GM12878 (cell line): ENCODE measurements at regions not wholly inside any gene's neighbourhood (a gene's known extent, or its start where the extent isn't known, plus 50 kb on each side); places are given as distances from the start of the nearest gene placed in this dataset.
"Not testable (repeated sequence)": the region's sequence is repeated elsewhere in the genome, so short reads cannot be mapped to it uniquely, and the experiment has no call there.

ENCODE experiments used
- ATAC-seq: fragments of 200-7000 bp; cut with Tn5 transposase; 3 replicates; pipeline ENCODE4 v1.9.1; 2020; ENCODE audit warnings: mild to moderate bottlenecking, moderate library complexity
- BruUV-seq: library from RNA; stranded (reverse); fragments of 400-500 nt; replicated peaks from 2 replicates; lab custom pipeline; 2021; lab: Mats Ljungman, UMichigan
- CTCF ChIA-PET: fragments of 300-600 bp; sonication (Branson Sonifier 250); formaldehyde crosslinking; extraction: SDS; loops from one replicate; lab custom pipeline; 2021; ENCODE audit warnings: inconsistent platforms; lab: Yijun Ruan, JAX
- POLR2A ChIA-PET: fragments of 350-600 bp; formaldehyde crosslinking; extraction: SDS; loops from one replicate; lab custom pipeline; 2021; ENCODE audit warnings: inconsistent platforms; lab: Charles Lee
- RAD21 ChIA-PET: fragments of 300-600 bp; sonication (Branson Sonifier 250); formaldehyde crosslinking; loops from one replicate; lab custom pipeline; 2023; ENCODE audit warnings: antibody characterized with exemption; ENCODE audit not compliant: unreplicated experiment; lab: Charles Lee
- SMC1A ChIA-PET: fragments of 300-600 bp; sonication (Branson Sonifier 250); formaldehyde crosslinking; loops from one replicate; lab custom pipeline; 2023; ENCODE audit not compliant: unreplicated experiment, uncharacterized antibody; lab: Charles Lee
- DNase-seq: peaks from one replicate; pipeline ENCODE4 v3.0.0-alpha.2; 2011; ENCODE audit warnings: low read depth, low spot score
- FAIRE-seq: peaks from 3 replicates; lab custom pipeline; 2011; peaks lifted over from hg19 to GRCh38; lab: Jason Lieb, UNC
- H2AFZ ChIP-seq: 2 replicates; pipeline ENCODE4 v1.6.0; 2011; ENCODE audit warnings: low read depth, low read length, control low read depth; ENCODE audit not compliant: control insufficient read depth
- H3K27ac ChIP-seq: 2 replicates; pipeline ENCODE4 v1.5.1; 2011; ENCODE audit warnings: control low read depth; ENCODE audit not compliant: control insufficient read depth, insufficient read depth
- H3K27me3 ChIP-seq, 2 experiments: replicated peaks in 1 of 2; 2 replicates each; pipeline versions ENCODE4 v1.6.0 to v1.6.1; 2011; ENCODE audit warnings: low read length in 1 of 2; ENCODE audit not compliant: control insufficient read depth in 2 of 2, insufficient read depth in 2 of 2
- H3K36me3 ChIP-seq, 2 experiments: 2 replicates each; pipeline ENCODE4 v1.5.1; 2011; ENCODE audit warnings: low read length in 1 of 2; ENCODE audit not compliant: control insufficient read depth in 2 of 2, insufficient read depth in 2 of 2
- H3K4me1 ChIP-seq: 2 replicates; pipeline ENCODE4 v1.6.1; 2011; ENCODE audit warnings: mild to moderate bottlenecking, low read length, moderate library complexity, mixed read lengths; ENCODE audit not compliant: control insufficient read depth, insufficient read depth
- H3K4me2 ChIP-seq: 2 replicates; pipeline ENCODE4 v1.6.0; 2011; ENCODE audit warnings: control low read depth; ENCODE audit not compliant: control insufficient read depth, insufficient read depth
- H3K4me3 ChIP-seq: fragments of 200-600 bp; sonication (generic); 2 replicates; pipeline ENCODE4 v1.5.1; 2016
- H3K79me2 ChIP-seq: 2 replicates; pipeline ENCODE4 v1.6.0; 2011; ENCODE audit warnings: low read length; ENCODE audit not compliant: control insufficient read depth, insufficient read depth
- H3K9ac ChIP-seq: 2 replicates; pipeline ENCODE4 v1.8.0; 2011; ENCODE audit warnings: low read length, control low read depth, mixed read lengths; ENCODE audit not compliant: control insufficient read depth, insufficient read depth
- H3K9me3 ChIP-seq: replicated peaks from 3 replicates; pipeline ENCODE4 v1.5.1; 2011; ENCODE audit warnings: mild to moderate bottlenecking, low read length; ENCODE audit not compliant: control insufficient read depth, insufficient read depth
- H4K20me1 ChIP-seq: 2 replicates; pipeline ENCODE4 v1.6.0; 2011; ENCODE audit not compliant: control insufficient read depth, insufficient read depth
- CEBPB ChIP-seq, 2 experiments: fragments of 150-350 bp in 1 of 2; IDR thresholded peaks; 2 replicates each; pipeline ENCODE4 v1.6.1; 2012 to 2014; ENCODE audit warnings: low read depth in 2 of 2, low read length in 2 of 2, borderline replicate concordance in 1 of 2, inconsistent platforms in 1 of 2
- GABPA ChIP-seq: IDR thresholded peaks from 2 replicates; pipeline ENCODE4 v1.6.1; 2014; ENCODE audit warnings: antibody characterized with exemption, low read depth, mild to moderate bottlenecking, inconsistent platforms
- IRF4 ChIP-seq: IDR thresholded peaks from 2 replicates; pipeline ENCODE4 v1.6.1; 2011; ENCODE audit warnings: low read depth, low read length
- NR2C2 ChIP-seq: IDR thresholded peaks from 2 replicates; pipeline ENCODE4 v1.6.1; 2011; ENCODE audit warnings: borderline replicate concordance, low read depth; ENCODE audit not compliant: control insufficient read depth, insufficient read length
- ZBTB11 ChIP-seq: fragments of 450-650 bp; formaldehyde crosslinking; IDR thresholded peaks from 2 replicates; pipeline ENCODE4 v1.5.0; 2022; ENCODE audit warnings: mild to moderate bottlenecking, missing genetic modification characterization
- WGBS: methylation state at CpG from one replicate; pipeline ENCODE4 v1.1.6; 2016; ENCODE audit warnings: low lambda C conversion rate; ENCODE audit not compliant: insufficient replicate concordance, insufficient coverage; ENCODE audit errors: missing lambda C conversion rate; 5-methylcytosine and 5-hydroxymethylcytosine counted together
- in situ Hi-C: fragments of 300-500 bp; cut with MboI; formaldehyde crosslinking; loops from 9 replicates; pipeline ENCODE4 v1.14.3; 2018; ENCODE audit warnings: mixed read lengths
- intact Hi-C: fragments of 100-400 bp; cut with micrococcal nuclease; formaldehyde crosslinking; loops from one replicate; pipeline ENCODE4 v1.14.2; 2022; ENCODE audit not compliant: unreplicated experiment
- TF ChIP-seq, protein P1 (sequence below): IDR thresholded peaks from 2 replicates; pipeline ENCODE4 v1.6.1; 2012; ENCODE audit warnings: improper control_type of control experiment, low read depth, low read length; ENCODE audit not compliant: insufficient replicate concordance

- TF ChIP-seq, protein P1, sequence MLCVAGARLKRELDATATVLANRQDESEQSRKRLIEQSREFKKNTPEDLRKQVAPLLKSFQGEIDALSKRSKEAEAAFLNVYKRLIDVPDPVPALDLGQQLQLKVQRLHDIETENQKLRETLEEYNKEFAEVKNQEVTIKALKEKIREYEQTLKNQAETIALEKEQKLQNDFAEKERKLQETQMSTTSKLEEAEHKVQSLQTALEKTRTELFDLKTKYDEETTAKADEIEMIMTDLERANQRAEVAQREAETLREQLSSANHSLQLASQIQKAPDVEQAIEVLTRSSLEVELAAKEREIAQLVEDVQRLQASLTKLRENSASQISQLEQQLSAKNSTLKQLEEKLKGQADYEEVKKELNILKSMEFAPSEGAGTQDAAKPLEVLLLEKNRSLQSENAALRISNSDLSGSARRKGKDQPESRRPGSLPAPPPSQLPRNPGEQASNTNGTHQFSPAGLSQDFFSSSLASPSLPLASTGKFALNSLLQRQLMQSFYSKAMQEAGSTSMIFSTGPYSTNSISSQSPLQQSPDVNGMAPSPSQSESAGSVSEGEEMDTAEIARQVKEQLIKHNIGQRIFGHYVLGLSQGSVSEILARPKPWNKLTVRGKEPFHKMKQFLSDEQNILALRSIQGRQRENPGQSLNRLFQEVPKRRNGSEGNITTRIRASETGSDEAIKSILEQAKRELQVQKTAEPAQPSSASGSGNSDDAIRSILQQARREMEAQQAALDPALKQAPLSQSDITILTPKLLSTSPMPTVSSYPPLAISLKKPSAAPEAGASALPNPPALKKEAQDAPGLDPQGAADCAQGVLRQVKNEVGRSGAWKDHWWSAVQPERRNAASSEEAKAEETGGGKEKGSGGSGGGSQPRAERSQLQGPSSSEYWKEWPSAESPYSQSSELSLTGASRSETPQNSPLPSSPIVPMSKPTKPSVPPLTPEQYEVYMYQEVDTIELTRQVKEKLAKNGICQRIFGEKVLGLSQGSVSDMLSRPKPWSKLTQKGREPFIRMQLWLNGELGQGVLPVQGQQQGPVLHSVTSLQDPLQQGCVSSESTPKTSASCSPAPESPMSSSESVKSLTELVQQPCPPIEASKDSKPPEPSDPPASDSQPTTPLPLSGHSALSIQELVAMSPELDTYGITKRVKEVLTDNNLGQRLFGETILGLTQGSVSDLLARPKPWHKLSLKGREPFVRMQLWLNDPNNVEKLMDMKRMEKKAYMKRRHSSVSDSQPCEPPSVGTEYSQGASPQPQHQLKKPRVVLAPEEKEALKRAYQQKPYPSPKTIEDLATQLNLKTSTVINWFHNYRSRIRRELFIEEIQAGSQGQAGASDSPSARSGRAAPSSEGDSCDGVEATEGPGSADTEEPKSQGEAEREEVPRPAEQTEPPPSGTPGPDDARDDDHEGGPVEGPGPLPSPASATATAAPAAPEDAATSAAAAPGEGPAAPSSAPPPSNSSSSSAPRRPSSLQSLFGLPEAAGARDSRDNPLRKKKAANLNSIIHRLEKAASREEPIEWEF, result no peak
- no peak for TF ChIP-seq IRF4
- no peak for TF ChIP-seq GABPA
- TF ChIP-seq CEBPB (IDR thresholded peaks at IDR 0.05; ENCODE audit: borderline replicate concordance in 1 of 2, low read depth in 2 of 2, low read length in 2 of 2), result no peak
- no peak for TF ChIP-seq ZBTB11 (CRISPR knock-in tag)
- TF ChIP-seq NR2C2, result no peak
Observed at GRCh38 chr18:10149768-10150556, 236.1 kb downstream of the VAPA start (continued).

- DNase-seq, BruUV-seq, H4K20me1 ChIP-seq, RAD21 ChIA-PET, POLR2A ChIA-PET, in situ Hi-C loops, H3K27me3 ChIP-seq, SMC1A ChIA-PET, H3K4me2 ChIP-seq, CTCF ChIA-PET, H3K36me3 ChIP-seq, H3K9me3 ChIP-seq, H3K4me3 ChIP-seq, H3K4me1 ChIP-seq, intact Hi-C loops, H3K9ac ChIP-seq, FAIRE-seq, H3K27ac ChIP-seq, H2AFZ ChIP-seq, H3K79me2 ChIP-seq, ATAC-seq: not testable (repeated sequence)
- WGBS, result 13% methylated on average over 16 of the region's 17 CpGs
Observed at GRCh38 chr18:10150576-10150975, 236.8 kb downstream of the VAPA start.
